Upper lobe of left lung (tissue), 4 donors: ENCODE measurements at regions not wholly inside any gene's neighbourhood (a gene's known extent, or its start where the extent isn't known, plus 50 kb on each side); places are given as distances from the start of the nearest gene placed in this dataset.

Experiments used
- CTCF ChIP-seq, 6 experiments: fragments of 450-650 bp in 4 of 6; fragments of 200-600 bp in 2 of 6; sonication (generic) in 2 of 6; IDR thresholded peaks; one replicate each; pipeline ENCODE4 v1.5.1; 2016 to 2019; ENCODE audit warnings: antibody characterized with exemption in 6 of 6
- POLR2A ChIP-seq, 4 donors: fragments of 450-650 bp; IDR thresholded peaks; one replicate each; pipeline ENCODE4 v1.5.1; 2016 to 2017; ENCODE audit warnings: antibody characterized with exemption in 4 of 4, mild to moderate bottlenecking in 2 of 4

- TF ChIP-seq CTCF (IDR thresholded peaks at IDR 0.05) (no peak), POLR2A (IDR thresholded peaks at IDR 0.05) (no peak)
Measured at GRCh38 chr5:8478326-8478725, 609.4 kb downstream of the MTRR start.
